GM21423 (cell line): ENCODE measurements at regions not wholly inside any gene's neighbourhood (a gene's known extent, or its start where the extent isn't known, plus 50 kb on each side); places are given as distances from the start of the nearest gene placed in this dataset.

Experiments used
- ATAC-seq: cut with Tn5 transposase; IDR thresholded peaks from one replicate; pipeline ENCODE4 v1.9.1; 2021; ENCODE audit warnings: mild to moderate bottlenecking, moderate library complexity; ENCODE audit not compliant: unreplicated experiment

GRCh38 chr10:118471863-118472262 is 123.6 kb downstream of the PRLHR start:
- no peak for ATAC-seq

DNA sequence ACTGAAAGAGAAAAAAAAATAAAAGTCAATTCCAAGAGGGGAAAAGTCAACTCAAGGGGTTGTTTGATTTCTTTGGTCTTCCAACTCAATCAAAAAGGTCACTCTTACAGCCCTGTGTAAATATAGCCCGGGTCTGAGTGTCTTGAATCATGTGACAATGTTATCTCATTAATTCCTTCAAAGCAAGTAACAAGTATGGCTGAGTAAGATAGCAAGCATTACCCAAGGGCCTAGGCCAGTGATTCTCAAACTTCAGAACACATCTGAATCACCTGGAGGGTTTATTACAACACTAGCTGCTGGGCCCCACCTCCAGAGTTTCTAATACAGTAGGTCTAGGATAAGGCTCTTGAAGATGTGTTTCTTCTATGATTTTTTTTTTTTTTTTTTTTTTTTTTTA is 125.0 kb downstream of the PRLHR start:
- ATAC-seq = no peak

- ATAC-seq = no peak
These were observed 125.1 kb upstream of the FAM204A start for GRCh38 chr10:118467200-118467599.

DNA sequence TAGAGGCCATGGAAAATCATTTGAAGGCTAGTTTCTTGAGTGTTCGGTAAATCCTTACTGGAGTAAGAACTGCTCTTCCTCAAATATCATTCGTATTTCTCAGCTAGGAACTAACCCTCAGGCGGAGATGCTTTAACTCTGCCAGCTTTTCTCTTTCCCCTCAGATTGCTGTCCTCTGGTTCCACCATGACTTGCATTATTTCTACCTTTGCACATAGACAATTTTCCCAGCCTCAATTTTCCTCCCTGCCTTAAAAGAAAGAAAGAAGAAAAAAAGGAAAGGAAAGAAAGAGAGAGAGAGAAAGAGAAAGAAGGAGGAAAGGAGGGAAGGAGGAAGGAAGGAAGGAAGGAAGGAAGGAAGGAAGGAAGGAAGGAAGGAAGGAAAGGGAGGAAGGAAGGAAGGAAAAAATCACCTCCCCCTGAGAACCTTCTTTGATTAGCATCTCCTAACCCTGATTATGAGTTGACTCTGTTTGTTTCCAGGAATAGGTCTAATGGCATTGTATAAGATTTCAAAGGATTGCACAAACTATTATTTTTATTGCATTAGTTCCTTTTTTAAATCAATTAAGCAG is 123.3 kb upstream of the FAM204A start:
- no peak for ATAC-seq

GRCh38 chr10:118463740-118464139 is 121.6 kb upstream of the FAM204A start:
- ATAC-seq = no peak

DNA sequence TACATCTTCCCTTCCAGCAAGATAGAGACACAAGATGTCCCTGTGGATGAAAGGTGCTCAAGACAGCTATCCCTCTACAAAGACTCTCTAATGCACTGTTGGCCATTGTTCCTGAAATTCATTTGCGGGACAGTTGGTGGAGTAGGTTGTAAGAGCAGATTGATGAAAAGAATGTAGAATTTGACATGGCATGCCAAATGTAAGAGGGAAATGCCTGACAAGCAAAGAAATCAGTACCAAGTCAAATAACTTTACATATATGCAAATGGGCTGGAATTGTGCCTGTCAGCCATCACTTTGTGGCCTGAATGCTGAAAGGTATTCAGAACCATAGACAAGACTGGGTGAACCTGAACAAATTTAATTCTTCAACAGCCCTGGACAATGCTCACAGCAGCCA is 120.3 kb upstream of the FAM204A start:
- ATAC-seq = no peak

- ATAC-seq = peak; percentile 74
These were observed 117.6 kb upstream of the FAM204A start for GRCh38 chr10:118459642-118460193.

DNA sequence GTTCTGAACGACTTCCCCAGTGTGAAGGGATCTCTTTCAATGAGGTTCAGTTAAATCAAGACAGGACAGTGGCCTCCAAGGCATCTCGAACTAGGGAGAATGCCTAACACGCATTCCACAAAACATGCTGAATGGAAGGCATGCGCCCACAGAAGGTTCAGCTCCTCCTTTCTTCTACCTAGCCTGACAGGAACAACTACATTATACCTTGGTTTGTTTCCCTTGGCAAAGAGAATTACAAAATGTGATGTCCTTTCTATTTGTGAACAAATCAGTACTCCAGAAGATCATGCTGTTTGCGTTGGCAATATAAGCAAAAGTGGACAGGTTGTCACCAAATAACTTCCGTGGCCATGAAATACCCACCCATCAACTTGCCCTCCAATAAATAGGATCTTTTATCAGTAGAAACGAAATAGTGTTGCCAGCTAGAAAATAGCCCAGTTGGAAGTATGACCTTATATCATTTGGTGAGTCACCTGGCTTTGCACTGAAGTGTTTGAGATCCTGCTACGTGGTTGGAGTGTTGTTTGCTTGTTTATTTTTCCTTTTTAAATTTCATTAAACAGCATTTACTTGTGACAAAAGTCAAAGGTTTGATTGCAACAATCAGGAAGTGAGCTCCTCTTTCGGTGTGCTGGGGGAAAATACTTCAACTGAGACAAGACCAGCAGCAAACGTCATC is 117.0 kb upstream of the FAM204A start:
- ATAC-seq = no peak

- no peak for ATAC-seq
These were observed 115.8 kb upstream of the FAM204A start for GRCh38 chr10:118457824-118458428.

DNA sequence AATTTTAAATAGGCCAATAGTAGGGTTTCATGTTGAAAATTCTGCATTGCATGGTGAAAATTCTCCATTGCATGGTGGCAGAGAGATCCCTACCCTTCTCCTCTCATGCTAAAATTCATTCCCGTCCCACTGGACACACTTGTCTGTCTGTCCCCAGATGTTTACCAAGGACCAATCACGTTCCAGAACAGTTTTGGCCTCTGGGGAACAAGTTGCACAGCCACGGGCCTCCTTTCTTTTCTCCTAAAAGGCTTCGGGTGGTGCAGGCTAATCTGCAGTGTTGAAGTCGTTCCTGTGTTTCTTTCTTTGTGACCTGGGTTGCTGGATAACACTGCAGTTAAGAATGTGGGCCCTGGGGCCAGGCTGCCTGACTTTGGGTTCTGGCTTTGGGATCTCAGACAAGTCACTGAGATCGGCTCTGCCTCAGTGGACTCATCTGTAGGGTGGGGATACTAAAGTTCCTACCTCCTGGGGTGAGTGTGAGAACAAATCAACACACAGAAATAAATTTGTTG is 113.1 kb upstream of the FAM204A start:
- ATAC-seq = no peak

DNA sequence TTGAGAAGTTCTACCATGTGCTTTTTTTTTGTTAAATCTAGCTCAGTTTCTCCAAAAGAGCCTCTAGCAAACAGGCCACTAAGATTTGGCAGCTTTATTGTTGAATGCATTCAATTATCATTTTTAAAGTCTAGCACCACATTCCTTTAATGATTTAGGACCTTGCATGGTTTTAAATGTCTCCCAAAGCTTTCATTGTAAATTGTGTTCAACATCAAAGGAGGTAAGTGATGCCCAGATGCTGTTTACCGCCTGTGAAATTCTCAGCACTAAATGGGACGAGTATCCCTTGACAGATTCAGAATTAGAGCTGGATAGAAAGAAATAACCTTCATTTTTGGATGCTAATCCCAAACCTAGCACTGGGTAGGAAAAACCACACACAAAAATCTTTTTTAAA is 112.1 kb upstream of the FAM204A start:
- no peak for ATAC-seq

GRCh38 chr10:118452098-118452497 is 110.0 kb upstream of the FAM204A start:
- ATAC-seq = no peak

DNA sequence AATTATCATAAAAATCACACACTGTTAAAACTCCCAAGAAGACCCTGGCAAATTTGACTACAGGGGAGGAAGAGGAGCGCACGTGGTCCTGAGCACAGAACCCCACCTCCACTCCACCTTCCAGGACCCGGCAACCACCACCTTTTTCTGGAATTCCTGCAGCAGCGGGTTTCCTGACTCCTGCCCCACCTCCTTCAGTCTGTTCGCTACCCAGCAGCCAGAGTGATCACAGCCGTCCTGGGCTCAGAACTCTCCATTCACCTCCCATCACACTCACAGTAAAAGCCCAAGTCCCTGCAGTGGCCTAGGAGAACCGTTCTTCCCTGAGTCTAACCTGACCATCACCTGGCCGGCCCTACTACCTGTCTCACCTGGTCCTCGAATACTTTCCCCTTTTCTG is 107.4 kb upstream of the FAM204A start:
- ATAC-seq = no peak

GRCh38 chr10:118448744-118449143 is 106.6 kb upstream of the FAM204A start:
- no peak for ATAC-seq

DNA sequence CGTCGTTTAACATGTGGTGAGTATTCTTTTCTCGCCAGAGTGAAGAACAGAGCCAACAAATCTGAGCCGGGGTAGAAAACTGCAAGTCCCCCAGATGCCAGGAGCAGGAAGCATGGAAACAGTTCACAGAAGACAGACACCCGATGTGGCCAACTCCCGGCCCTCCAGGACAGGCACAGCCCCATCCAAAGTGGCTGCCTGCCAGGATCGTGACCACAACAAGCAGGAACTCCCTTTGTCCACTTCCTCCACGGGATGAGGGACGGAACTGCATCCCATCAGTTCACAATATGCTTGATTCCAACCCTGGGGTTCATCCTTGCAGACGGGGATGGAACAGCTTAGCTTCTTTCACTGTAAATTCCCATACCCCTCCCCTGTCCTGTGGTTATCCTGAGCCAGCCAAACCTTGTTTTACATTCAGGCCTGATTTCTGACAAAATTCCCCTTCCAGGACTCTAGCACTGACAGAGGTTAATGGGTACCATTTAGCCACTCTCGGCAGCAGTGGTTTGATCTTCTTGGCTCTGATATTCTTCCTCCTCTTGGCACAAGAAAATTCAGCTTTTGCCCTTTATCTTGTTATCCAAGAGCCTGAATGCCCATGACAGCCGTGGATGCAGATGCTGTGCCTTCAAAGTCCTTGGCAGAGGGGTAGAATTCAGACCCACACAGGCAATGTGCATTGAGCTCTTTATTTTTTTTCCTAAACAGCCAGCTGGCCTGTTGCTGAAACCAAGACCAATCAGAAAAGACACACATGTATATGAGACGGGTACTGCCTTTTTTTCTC is 105.5 kb upstream of the FAM204A start:
- ATAC-seq = no peak

- ATAC-seq = no peak
These were observed 103.4 kb upstream of the FAM204A start for GRCh38 chr10:118445535-118445934.

- no peak for ATAC-seq
These were observed 101.9 kb upstream of the FAM204A start for GRCh38 chr10:118444069-118444468.

DNA sequence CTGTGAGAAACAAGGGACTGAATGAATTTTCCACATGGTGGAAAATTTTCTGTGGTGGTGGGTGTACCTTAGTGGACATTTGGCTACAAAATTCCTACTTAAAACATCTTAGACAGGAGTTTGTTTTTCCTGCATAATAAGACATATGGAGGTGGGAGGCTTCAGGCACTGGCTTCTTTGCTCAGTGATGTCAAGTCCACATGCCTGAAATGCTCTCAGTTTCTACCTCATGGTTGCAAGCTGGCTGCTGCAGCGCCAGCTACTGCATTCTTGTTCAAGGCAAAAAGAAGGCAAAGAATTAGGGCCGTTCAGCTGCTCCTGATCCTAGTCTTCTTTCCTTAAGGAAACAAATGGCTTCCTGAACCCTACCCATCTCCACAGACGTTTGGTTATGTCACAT is 99.9 kb upstream of the FAM204A start:
- ATAC-seq = no peak

DNA sequence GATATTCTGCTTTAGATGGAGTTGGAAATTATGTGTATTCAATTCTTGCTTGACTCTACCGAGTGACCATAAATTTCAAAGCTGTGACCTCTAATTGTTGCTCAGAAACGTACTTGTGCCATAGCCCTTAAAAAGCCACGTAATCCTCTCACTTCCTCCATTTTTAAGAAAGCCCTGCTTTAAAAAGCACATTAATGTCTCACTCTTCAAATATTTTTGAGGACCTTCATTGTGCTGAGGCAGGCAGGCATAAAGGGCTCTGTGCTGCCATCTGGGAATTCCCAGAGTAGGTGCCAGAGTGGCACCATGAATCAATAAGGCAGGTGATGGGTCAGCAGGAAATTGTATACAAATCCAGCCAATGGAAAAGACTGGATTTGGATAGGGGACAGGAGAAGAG is 97.7 kb upstream of the FAM204A start:
- ATAC-seq = no peak

GRCh38 chr10:118436742-118437141 is 94.6 kb upstream of the FAM204A start:
- ATAC-seq = no peak

GRCh38 chr10:118430190-118430589 is 88.1 kb upstream of the FAM204A start:
- no peak for ATAC-seq
